H1 (cell line): ENCODE measurements at regions not wholly inside any gene's neighbourhood (a gene's known extent, or its start where the extent isn't known, plus 50 kb on each side); places are given as distances from the start of the nearest gene placed in this dataset.

Experiments used
- CTCF ChIA-PET: fragments of 300-600 bp; sonication (Branson Sonifier 250); formaldehyde crosslinking; loops from one replicate; lab custom pipeline; 2021; ENCODE audit not compliant: partially characterized antibody; lab: Charles Lee
- POLR2A ChIA-PET: fragments of 300-600 bp; sonication (Branson Sonifier 250); formaldehyde crosslinking; loops from one replicate; lab custom pipeline; 2021; ENCODE audit warnings: inconsistent platforms; ENCODE audit not compliant: partially characterized antibody; lab: Charles Lee
- DNase-seq, 2 experiments: peaks; one replicate each; pipeline versions ENCODE4 v3.0.0 to v3.0.0-alpha.2; 2010 to 2022; ENCODE audit warnings: low spot score in 2 of 2, low read depth in 1 of 2, mixed read lengths in 1 of 2
- FAIRE-seq: peaks from 2 replicates; lab custom pipeline; 2011; peaks lifted over from hg19 to GRCh38; lab: Jason Lieb, UNC
- H2AFZ ChIP-seq: 2 replicates; pipeline ENCODE4 v1.8.1; 2012; ENCODE audit warnings: low read length, inconsistent platforms
- H2AK5ac ChIP-seq: 2 replicates; pipeline ENCODE4 v1.6.1; 2013; ENCODE audit warnings: low read depth, low read length
- H2BK120ac ChIP-seq: replicated peaks from 2 replicates; pipeline ENCODE3; 2013; ENCODE audit warnings: low read depth, low read length, inconsistent platforms
- H2BK12ac ChIP-seq: 2 replicates; pipeline ENCODE4 v1.6.1; 2013; ENCODE audit warnings: low read depth, low read length
- H2BK15ac ChIP-seq: 2 replicates; pipeline ENCODE4 v1.6.1; 2013; ENCODE audit warnings: low read length
- H2BK20ac ChIP-seq: 2 replicates; pipeline ENCODE4 v1.6.1; 2013; ENCODE audit warnings: low read length
- H2BK5ac ChIP-seq: 2 replicates; pipeline ENCODE4 v1.6.1; 2013; ENCODE audit warnings: low read depth, low read length
- H3K14ac ChIP-seq: 2 replicates; pipeline ENCODE4 v1.6.1; 2013; ENCODE audit warnings: inconsistent platforms; ENCODE audit not compliant: insufficient read length
- H3K18ac ChIP-seq: 2 replicates; pipeline ENCODE4 v1.6.1; 2013; ENCODE audit warnings: low read length; ENCODE audit errors: extremely low read depth
- H3K23ac ChIP-seq: 2 replicates; pipeline ENCODE4 v1.6.1; 2013; ENCODE audit warnings: inconsistent platforms; ENCODE audit not compliant: insufficient read length
- H3K23me2 ChIP-seq: 2 replicates; pipeline ENCODE4 v1.6.1; 2013; ENCODE audit warnings: low read depth, low read length
- H3K27ac ChIP-seq: 2 replicates; pipeline ENCODE4 v1.6.1; 2011; ENCODE audit warnings: low read depth, low read length, inconsistent platforms
- H3K27me3 ChIP-seq, 4 experiments: replicated peaks in 1 of 4; 1 replicate in 1 of 4; 2 replicates in 3 of 4; pipeline versions ENCODE4 v1.6.1 to v1.8.1; 2011 to 2013; ENCODE audit warnings: low read length in 3 of 4, mild to moderate bottlenecking in 3 of 4, inconsistent platforms in 2 of 4, mixed read lengths in 2 of 4, moderate library complexity in 1 of 4; ENCODE audit not compliant: control insufficient read depth in 3 of 4, insufficient read depth in 3 of 4; ENCODE audit errors: extremely low read depth in 1 of 4
- H3K36me3 ChIP-seq, 4 experiments: 2 replicates each; pipeline versions ENCODE4 v1.6.1 to v1.8.1; 2011 to 2013; ENCODE audit warnings: mild to moderate bottlenecking in 4 of 4, low read length in 3 of 4, moderate library complexity in 2 of 4, control low read depth in 1 of 4, inconsistent platforms in 1 of 4; ENCODE audit not compliant: insufficient read depth in 4 of 4, control insufficient read depth in 2 of 4
- H3K4ac ChIP-seq: replicated peaks from 2 replicates; pipeline ENCODE3; 2013; ENCODE audit warnings: low read length, low read depth, mixed read lengths, inconsistent platforms; ENCODE audit not compliant: insufficient read length
- H3K4me1 ChIP-seq, 4 experiments: replicated peaks in 1 of 4; 1 replicate in 1 of 4; 2 replicates in 3 of 4; pipeline versions ENCODE4 v1.6.1 to v1.8.1; 2011 to 2013; ENCODE audit warnings: low read length in 3 of 4, inconsistent platforms in 2 of 4, mixed read lengths in 1 of 4; ENCODE audit not compliant: insufficient read depth in 4 of 4, control insufficient read depth in 3 of 4
- H3K4me2 ChIP-seq, 2 experiments: 2 replicates each; pipeline versions ENCODE4 v1.6.1 to v1.8.1; 2011 to 2013; ENCODE audit warnings: low read depth in 2 of 2, low read length in 2 of 2, control low read depth in 1 of 2, inconsistent platforms in 1 of 2, mild to moderate bottlenecking in 1 of 2; ENCODE audit not compliant: insufficient read depth in 1 of 2
- H3K4me3 ChIP-seq, 4 experiments: fragments of 200-600, 300-600 bp in 1 of 4; sonication (generic), shearing (Covaris generic), sonication (Bioruptor Twin) in 1 of 4; 2 replicates each; pipeline versions ENCODE4 v1.5.1 to v1.8.1; 2011 to 2016; ENCODE audit warnings: low read length in 4 of 4, low read depth in 3 of 4, control low read depth in 2 of 4, inconsistent platforms in 2 of 4, mild to moderate bottlenecking in 2 of 4, mixed read lengths in 1 of 4, moderate library complexity in 1 of 4; ENCODE audit not compliant: insufficient read depth in 2 of 4; ENCODE audit errors: extremely low read depth in 1 of 4
- H3K56ac ChIP-seq: replicated peaks from 2 replicates; pipeline ENCODE3; 2013; ENCODE audit warnings: low read depth, mild to moderate bottlenecking, mixed read lengths, low read length, inconsistent platforms; ENCODE audit not compliant: insufficient read length
- H3K79me1 ChIP-seq: 2 replicates; pipeline ENCODE4 v1.6.1; 2013; ENCODE audit warnings: low read depth, low read length, control low read depth
- H3K79me2 ChIP-seq, 2 experiments: 2 replicates each; pipeline versions ENCODE4 v1.6.1 to v1.8.1; 2012 to 2013; ENCODE audit warnings: low read length in 2 of 2, mild to moderate bottlenecking in 2 of 2, inconsistent platforms in 1 of 2; ENCODE audit not compliant: insufficient read depth in 2 of 2, control insufficient read depth in 1 of 2
- H3K9ac ChIP-seq, 4 experiments: replicated peaks in 1 of 4; 1 replicate in 1 of 4; 2 replicates in 3 of 4; pipeline versions ENCODE4 v1.6.1 to v1.8.1; 2011 to 2013; ENCODE audit warnings: low read depth in 3 of 4, low read length in 3 of 4, control low read depth in 2 of 4, mild to moderate bottlenecking in 2 of 4, moderate library complexity in 2 of 4, inconsistent platforms in 1 of 4; ENCODE audit errors: extremely low read depth in 1 of 4
- H3K9me3 ChIP-seq, 2 experiments: 2 replicates each; pipeline versions ENCODE4 v1.6.1 to v1.8.1; 2012 to 2013; ENCODE audit warnings: mild to moderate bottlenecking in 2 of 2, moderate library complexity in 2 of 2, control low read depth in 1 of 2, inconsistent platforms in 1 of 2, low read depth in 1 of 2, low read length in 1 of 2, mixed read lengths in 1 of 2; ENCODE audit not compliant: insufficient read depth in 2 of 2
- H4K20me1 ChIP-seq, 2 experiments: replicated peaks in 1 of 2; 2 replicates each; pipeline versions ENCODE3 to v1.8.1; 2011 to 2013; ENCODE audit warnings: inconsistent platforms in 2 of 2, low read length in 2 of 2, mild to moderate bottlenecking in 1 of 2; ENCODE audit not compliant: insufficient read depth in 2 of 2, control insufficient read depth in 1 of 2
- H4K5ac ChIP-seq: 2 replicates; pipeline ENCODE4 v1.6.1; 2013; ENCODE audit warnings: low read length, low read depth, mixed read lengths, inconsistent platforms; ENCODE audit not compliant: insufficient read length
- H4K8ac ChIP-seq: 2 replicates; pipeline ENCODE4 v1.8.0; 2013; ENCODE audit warnings: mild to moderate bottlenecking, moderate library complexity, low read length, inconsistent platforms; ENCODE audit not compliant: insufficient read depth; ENCODE audit errors: extremely low read depth
- H4K91ac ChIP-seq: replicated peaks from 2 replicates; pipeline ENCODE3; 2013; ENCODE audit warnings: low read length, mixed read lengths, inconsistent platforms; ENCODE audit not compliant: insufficient read length
- BRCA1 ChIP-seq: IDR thresholded peaks from 2 replicates; pipeline ENCODE4 v1.6.1; 2012; ENCODE audit warnings: low read depth, low read length, improper control_type of control experiment
- CHD1 ChIP-seq: IDR thresholded peaks from 2 replicates; pipeline ENCODE4 v1.6.1; 2012; ENCODE audit warnings: low read depth, low read length, improper control_type of control experiment
- JUN ChIP-seq: IDR thresholded peaks from 2 replicates; pipeline ENCODE4 v1.6.1; 2011; ENCODE audit warnings: low read depth, mild to moderate bottlenecking, improper control_type of control experiment, low read length
- KDM5A ChIP-seq: fragments of 200-600 bp; IDR thresholded peaks from 2 replicates; pipeline ENCODE4 v1.7.1; 2012; ENCODE audit warnings: mild to moderate bottlenecking, low read length, inconsistent platforms, mixed read lengths
- RAD21 ChIP-seq, 2 experiments: IDR thresholded peaks in 1 of 2; conservative IDR thresholded peaks in 1 of 2; 2 replicates each; pipeline ENCODE4 v1.6.1; 2011; ENCODE audit warnings: low read depth in 2 of 2, low read length in 2 of 2, improper control_type of control experiment in 1 of 2, inconsistent platforms in 1 of 2, mild to moderate bottlenecking in 1 of 2, moderate library complexity in 1 of 2
- RBBP5 ChIP-seq: IDR thresholded peaks from 2 replicates; pipeline ENCODE4 v1.7.1; 2012; ENCODE audit warnings: low read depth, mild to moderate bottlenecking, inconsistent platforms, low read length, moderate library complexity, borderline replicate concordance
- RFX5 ChIP-seq: IDR thresholded peaks from 2 replicates; pipeline ENCODE4 v1.6.1; 2011; ENCODE audit warnings: low read depth, low read length, improper control_type of control experiment, borderline replicate concordance
- SAP30 ChIP-seq: fragments of 300-600 bp; sonication (generic); IDR thresholded peaks from 2 replicates; pipeline ENCODE4 v1.7.1; 2012; ENCODE audit warnings: low read length, moderate library complexity, mild to moderate bottlenecking, inconsistent platforms; ENCODE audit not compliant: insufficient read depth, insufficient replicate concordance
- SP2 ChIP-seq: IDR thresholded peaks from 2 replicates; pipeline ENCODE4 v1.6.1; 2012; ENCODE audit warnings: mild to moderate bottlenecking, low read length, inconsistent platforms
- YY1 ChIP-seq: IDR thresholded peaks from 2 replicates; pipeline ENCODE4 v1.6.1; 2011; ENCODE audit warnings: low read depth, mild to moderate bottlenecking, low read length
- WGBS, 2 experiments: shearing (Covaris generic) in 1 of 2; methylation state at CpG; one replicate each; pipeline versions ENCODE4 v1.1.6 to v1.1.7; 2013 to 2015; ENCODE audit warnings: low lambda C conversion rate in 2 of 2, mixed read lengths in 2 of 2, inconsistent platforms in 1 of 2, low coverage in 1 of 2, missing lambda C conversion rate in 1 of 2; ENCODE audit not compliant: insufficient replicate concordance in 2 of 2, insufficient coverage in 1 of 2, insufficient read length in 1 of 2; ENCODE audit errors: extremely low coverage in 1 of 2, missing lambda C conversion rate in 1 of 2; 5-methylcytosine and 5-hydroxymethylcytosine counted together

GRCh38 chr22:49391436-49391835 is 436.2 kb downstream of the BRD1 start:
- no peaks in the 10 kb centered on the region for H3K79me2 ChIP-seq
- WGBS, 2 experiments, result 90% methylated on average over 10 of the region's 18 CpGs; no CpG with 5 or more reads in 1 of the 2 experiments
- no peaks in the 10 kb centered on the region for H4K20me1 ChIP-seq
- no peaks in the 10 kb centered on the region for H3K9me3 ChIP-seq
- H3K56ac ChIP-seq, result no peak overlapping the region
- no peak overlapping the region for H2BK5ac ChIP-seq
- H3K79me1 ChIP-seq, result no peaks in the 10 kb centered on the region
- H3K23me2 ChIP-seq, result no peaks in the 10 kb centered on the region
- H3K4me2 ChIP-seq, result no peak overlapping the region
- FAIRE-seq (no peak), DNase-seq (no peak)
- H4K8ac ChIP-seq, result peak overlapping the region; percentile 68; the same call in 1 of the 2 replicates
- H3K23ac ChIP-seq, result no peak overlapping the region
- H3K18ac ChIP-seq, result no peak overlapping the region
- no peaks in the 10 kb centered on the region for H3K4me1 ChIP-seq
- ChIA-PET CTCF (interaction anchor here (1.7 kb wide), 1 partner anchor 86 kb away, joined by 4 read pairs; no protein-coding TSS in a partner anchor), POLR2A (no interaction called here)
- H3K27me3 ChIP-seq, result no peaks in the 10 kb centered on the region
- H2BK120ac ChIP-seq, result no peak overlapping the region
- H3K36me3 ChIP-seq, result no peaks in the 10 kb centered on the region
- no peak overlapping the region for H2BK20ac ChIP-seq
- H3K27ac ChIP-seq, result no peak overlapping the region
- H2BK12ac ChIP-seq, result no peak overlapping the region
- no peak overlapping the region for H2BK15ac ChIP-seq
- H2AK5ac ChIP-seq, result no peak overlapping the region
- H4K5ac ChIP-seq, result no peak overlapping the region
- TF ChIP-seq SP2 (no peak), RBBP5 (no peak), JUN (no peak), RAD21 (IDR thresholded peaks at IDR 0.05 in 1 of 2, conservative IDR thresholded peaks at IDR 0.05 in 1 of 2; ENCODE audit: low read depth in 2 of 2, low read length in 2 of 2) (no peak), KDM5A (no peak), CHD1 (no peak), BRCA1 (no peak), RFX5 (no peak), SAP30 (no peak), YY1 (no peak)
- no peak overlapping the region for H3K14ac ChIP-seq
- no peak overlapping the region for H3K9ac ChIP-seq
- H3K4ac ChIP-seq, result no peak overlapping the region
- H2AFZ ChIP-seq, result no peak overlapping the region
- H4K91ac ChIP-seq, result no peak overlapping the region
- no peak overlapping the region for H3K4me3 ChIP-seq
